Stomach (tissue), 8 donors: ENCODE measurements at regions not wholly inside any gene's neighbourhood (a gene's known extent, or its start where the extent isn't known, plus 50 kb on each side); places are given as distances from the start of the nearest gene placed in this dataset.

Experiments
- DNase-seq, 2 donors: peaks; one replicate each; pipeline versions ENCODE4 v3.0.0 to v3.0.0-alpha.2; 2013 to 2019
- H3K27ac ChIP-seq, 5 donors: fragments of 200-600 bp in 4 of 5; sonication (generic) in 4 of 5; one replicate each; pipeline ENCODE4 v1.5.1; 2013 to 2019; ENCODE audit warnings: mild to moderate bottlenecking in 1 of 5, moderate library complexity in 1 of 5
- H3K27me3 ChIP-seq, 3 donors: fragments of 200-600 bp; sonication (generic); one replicate each; pipeline ENCODE4 v1.5.1; 2017 to 2019; ENCODE audit warnings: mixed run types in 1 of 3
- H3K36me3 ChIP-seq, 4 donors: fragments of 200-600 bp; sonication (generic); 1 replicate in 3 of 4; 2 replicates in 1 of 4; pipeline ENCODE4 v1.5.1; 2016 to 2019
- H3K4me1 ChIP-seq, 4 donors: fragments of 200-600 bp; sonication (generic); one replicate each; pipeline ENCODE4 v1.5.1; 2016 to 2019
- H3K4me3 ChIP-seq, 4 donors: fragments of 200-600 bp; sonication (generic) in 3 of 4; one replicate each; pipeline ENCODE4 v1.5.1; 2016 to 2019; ENCODE audit warnings: mild to moderate bottlenecking in 1 of 4
- H3K9me3 ChIP-seq, 4 donors: fragments of 200-600 bp; sonication (generic); one replicate each; pipeline ENCODE4 v1.5.1; 2016 to 2019
- EP300 ChIP-seq: sonication (generic); formaldehyde crosslinking; IDR thresholded peaks from one replicate; pipeline ENCODE4 v1.6.1; 2017; ENCODE audit warnings: antibody characterized with exemption
- POLR2A ChIP-seq, 4 donors: fragments of 450-650 bp; IDR thresholded peaks; one replicate each; pipeline ENCODE4 v1.6.1; 2016; ENCODE audit warnings: antibody characterized with exemption in 4 of 4, control low read depth in 2 of 4, mild to moderate bottlenecking in 1 of 4, moderate library complexity in 1 of 4
- POLR2AphosphoS5 ChIP-seq, 3 donors: sonication (generic); formaldehyde crosslinking; IDR thresholded peaks; one replicate each; pipeline ENCODE4 v1.6.1; 2016; ENCODE audit warnings: antibody characterized with exemption in 3 of 3
- WGBS, 5 donors: extraction: QIAGEN DNeasy Blood & Tissue Kit in 3 of 5; methylation state at CpG; one replicate each; pipeline versions ENCODE4 v1.1.5 to v1.1.7; 2013 to 2018; 5-methylcytosine and 5-hydroxymethylcytosine counted together
- intact Hi-C: fragments of 100-400 bp; cut with DNase I; formaldehyde crosslinking; loops from one replicate; pipeline ENCODE4 v1.15.1; 2023; ENCODE audit warnings: low total_unique reads
- TF ChIP-seq, protein P1 (sequence below), 7 experiments: fragments of 450-650 bp in 4 of 7; fragments of 200-600 bp in 3 of 7; sonication (generic) in 3 of 7; IDR thresholded peaks; one replicate each; pipeline ENCODE4 v1.5.1; 2016 to 2019; ENCODE audit warnings: antibody characterized with exemption in 7 of 7, control low read depth in 2 of 7, mild to moderate bottlenecking in 1 of 7
- donor health status: healthy with polysubstance abuse.
- donor health status: Bipolar disorder and iron deficiency.
- donor health status: healthy.

DNA sequence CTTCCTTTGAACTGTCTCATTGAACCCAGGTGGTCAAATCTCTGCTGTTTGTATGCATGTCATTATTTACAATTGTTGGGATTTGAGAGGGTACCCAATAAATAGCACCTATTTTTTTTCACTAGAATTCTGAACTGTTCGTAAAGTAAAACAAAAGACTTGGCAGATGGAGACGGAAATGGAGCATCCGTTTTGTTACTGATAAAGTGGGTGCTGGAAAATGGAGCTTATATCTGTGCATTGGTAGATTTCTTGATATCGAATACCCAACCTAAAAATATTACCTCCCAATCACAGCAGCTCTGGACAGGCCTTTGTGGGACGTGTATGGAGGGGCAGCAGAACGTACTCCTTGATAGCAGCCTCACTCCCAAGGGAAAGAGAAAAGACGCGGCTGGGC lies 224.4 kb downstream of the C12orf75 start:
- Histone ChIP-seq H3K36me3 (no peaks in the 10 kb centered on the region), H3K4me3 (no peak overlapping the region), H3K27ac (no peak overlapping the region), H3K4me1 (no peaks in the 10 kb centered on the region), H3K9me3 (no peaks in the 10 kb centered on the region), H3K27me3 (no peaks in the 10 kb centered on the region)
- no peak for DNase-seq
- intact Hi-C loops = no loop called here
- WGBS, 5 donors = 67 to 76% (median 71%) methylated on average over 8 of the region's 8 CpGs
- no peak for TF ChIP-seq POLR2AphosphoS5 (IDR thresholded peaks at IDR 0.05)
- TF ChIP-seq, protein P1, sequence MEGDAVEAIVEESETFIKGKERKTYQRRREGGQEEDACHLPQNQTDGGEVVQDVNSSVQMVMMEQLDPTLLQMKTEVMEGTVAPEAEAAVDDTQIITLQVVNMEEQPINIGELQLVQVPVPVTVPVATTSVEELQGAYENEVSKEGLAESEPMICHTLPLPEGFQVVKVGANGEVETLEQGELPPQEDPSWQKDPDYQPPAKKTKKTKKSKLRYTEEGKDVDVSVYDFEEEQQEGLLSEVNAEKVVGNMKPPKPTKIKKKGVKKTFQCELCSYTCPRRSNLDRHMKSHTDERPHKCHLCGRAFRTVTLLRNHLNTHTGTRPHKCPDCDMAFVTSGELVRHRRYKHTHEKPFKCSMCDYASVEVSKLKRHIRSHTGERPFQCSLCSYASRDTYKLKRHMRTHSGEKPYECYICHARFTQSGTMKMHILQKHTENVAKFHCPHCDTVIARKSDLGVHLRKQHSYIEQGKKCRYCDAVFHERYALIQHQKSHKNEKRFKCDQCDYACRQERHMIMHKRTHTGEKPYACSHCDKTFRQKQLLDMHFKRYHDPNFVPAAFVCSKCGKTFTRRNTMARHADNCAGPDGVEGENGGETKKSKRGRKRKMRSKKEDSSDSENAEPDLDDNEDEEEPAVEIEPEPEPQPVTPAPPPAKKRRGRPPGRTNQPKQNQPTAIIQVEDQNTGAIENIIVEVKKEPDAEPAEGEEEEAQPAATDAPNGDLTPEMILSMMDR (IDR thresholded peaks at IDR 0.05) = no peak
- no peak for TF ChIP-seq EP300
- TF ChIP-seq POLR2A (IDR thresholded peaks at IDR 0.05) = no peak

DNA sequence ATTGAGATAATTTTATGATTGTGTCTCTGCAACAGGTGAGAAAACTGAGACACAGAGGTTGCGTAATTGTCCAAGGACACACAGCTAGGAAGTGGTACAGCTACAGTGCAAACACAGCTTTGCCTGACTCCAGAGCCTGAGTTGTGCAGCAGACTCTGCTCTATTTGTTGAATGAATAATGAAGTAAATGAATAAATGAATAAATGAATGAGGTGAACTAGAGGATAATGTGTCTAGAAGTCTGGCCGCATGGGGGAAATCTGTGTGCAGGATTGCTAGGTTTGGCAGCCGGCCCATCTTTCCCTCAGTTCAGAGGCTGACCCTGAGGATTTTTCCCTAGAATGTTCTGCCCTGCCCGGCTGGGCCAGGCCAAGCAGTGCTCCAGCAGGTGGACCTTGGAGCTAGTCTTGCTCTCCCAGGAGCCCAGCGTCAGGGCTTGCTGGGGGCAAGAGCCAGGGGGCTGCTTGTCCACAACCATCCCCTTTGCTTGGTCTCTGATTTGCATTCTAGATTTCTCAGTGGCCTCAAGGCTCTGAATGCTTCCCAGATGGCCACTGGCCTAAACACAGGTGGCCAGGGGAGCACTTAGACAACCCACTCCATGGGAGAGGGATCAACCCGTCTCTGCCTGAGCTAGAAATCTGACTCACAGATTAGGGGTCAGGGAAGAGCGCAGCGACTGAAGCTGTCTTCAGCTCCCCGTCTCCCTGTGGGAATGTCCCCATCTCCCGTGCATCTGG lies 225.2 kb downstream of the C12orf75 start:
- Histone ChIP-seq H3K4me1 (no peaks in the 10 kb centered on the region), H3K36me3 (no peaks in the 10 kb centered on the region), H3K27me3 (no peaks in the 10 kb centered on the region), H3K27ac (no peak overlapping the region), H3K4me3 (no peak overlapping the region), H3K9me3 (no peaks in the 10 kb centered on the region)
- DNase-seq = peak in 1 of 2 donors; percentile 28
- intact Hi-C loops = no loop called here
- WGBS, 5 donors = 72 to 81% (median 78%) methylated on average over 9 to 10 of the region's 10 CpGs
- TF ChIP-seq, protein P1 (IDR thresholded peaks at IDR 0.05) = no peak
- TF ChIP-seq POLR2AphosphoS5 (IDR thresholded peaks at IDR 0.05) (no peak), EP300 (no peak), POLR2A (IDR thresholded peaks at IDR 0.05) (no peak)

DNA sequence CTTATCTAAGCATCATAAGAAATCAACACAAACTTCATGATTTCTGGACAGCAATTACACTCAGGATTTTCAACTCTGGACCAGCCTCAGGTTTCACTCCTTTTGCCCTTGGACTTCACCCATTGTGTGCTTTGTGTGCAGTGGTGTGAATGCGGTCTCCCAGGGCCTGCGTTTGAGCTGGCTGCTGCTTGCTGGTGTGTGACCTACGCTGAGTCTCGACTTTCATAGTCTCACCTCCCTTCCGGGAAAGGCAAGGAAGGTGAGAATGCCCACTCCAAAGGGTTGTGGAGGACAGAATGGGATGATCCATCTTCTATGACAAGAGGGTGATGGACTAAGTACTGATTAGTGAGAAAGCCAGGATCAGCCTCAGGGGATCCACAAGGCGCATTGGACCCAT lies 228.8 kb downstream of the C12orf75 start:
- no peak overlapping the region for H3K4me3 ChIP-seq
- H3K27ac ChIP-seq = no peak overlapping the region
- TF ChIP-seq EP300 = no peak
- TF ChIP-seq POLR2A (IDR thresholded peaks at IDR 0.05) = no peak
- TF ChIP-seq, protein P1 (IDR thresholded peaks at IDR 0.05) = no peak
- no peak for TF ChIP-seq POLR2AphosphoS5 (IDR thresholded peaks at IDR 0.05)
- H3K9me3 ChIP-seq = no peaks in the 10 kb centered on the region
- no peaks in the 10 kb centered on the region for H3K27me3 ChIP-seq
- WGBS, 5 donors = 90 to 94% (median 92%) methylated on average over 6 of the region's 6 CpGs
- H3K4me1 ChIP-seq = peaks cover 0 to 19% (median 7%) of the 10 kb centered on the region in 4 donors
- no peak for DNase-seq
- no peaks in the 10 kb centered on the region for H3K36me3 ChIP-seq
- intact Hi-C loops = no loop called here

DNA sequence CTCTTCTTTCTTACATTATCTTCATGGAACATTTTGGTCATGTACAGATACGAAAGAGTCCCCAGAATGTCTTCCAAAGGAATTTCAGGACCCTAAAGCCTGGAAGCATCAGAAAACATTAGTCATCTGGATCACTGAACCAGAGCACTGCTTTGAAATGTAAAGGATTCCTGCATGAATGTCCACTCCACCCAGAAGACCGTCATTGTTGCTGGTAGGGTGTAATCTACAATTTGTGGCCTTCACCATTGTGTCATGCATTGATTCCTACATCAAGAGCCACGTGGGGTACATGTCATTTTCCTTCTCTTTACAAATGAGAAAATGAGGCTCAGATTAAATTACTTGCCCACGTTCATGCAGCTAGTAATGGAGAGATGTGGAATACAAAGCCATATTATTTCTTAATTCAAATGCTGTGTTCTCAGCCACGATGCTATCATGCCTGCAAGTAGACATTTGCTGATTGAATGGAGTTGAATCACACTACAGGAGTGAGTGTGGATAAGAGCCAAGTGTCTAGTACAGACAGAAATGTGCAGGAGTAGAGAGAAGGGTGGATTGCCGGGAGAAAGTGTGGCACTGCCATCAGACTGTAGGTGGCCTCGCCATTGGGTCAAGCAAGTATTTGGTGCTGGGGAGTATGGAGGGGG lies 231.2 kb downstream of the C12orf75 start:
- TF ChIP-seq, protein P1 (IDR thresholded peaks at IDR 0.05) = no peak
- TF ChIP-seq POLR2AphosphoS5 (IDR thresholded peaks at IDR 0.05) (no peak), EP300 (no peak), POLR2A (IDR thresholded peaks at IDR 0.05) (no peak)
- Histone ChIP-seq H3K36me3 (no peaks in the 10 kb centered on the region), H3K4me1 (peaks cover 0 to 19% (median 7%) of the 10 kb centered on the region in 4 donors), H3K4me3 (no peak overlapping the region), H3K9me3 (no peaks in the 10 kb centered on the region), H3K27me3 (no peaks in the 10 kb centered on the region), H3K27ac (peak overlapping the region in 3 of 5 donors; percentile 27 to 68 (median 35))
- 49 to 66% (median 58%) methylated on average over 7 of the region's 7 CpGs for WGBS, 5 donors
- intact Hi-C loops = no loop called here
- DNase-seq = no peak
